ENCODE measurements at regions not wholly inside any gene's neighbourhood (a gene's known extent, or its start where the extent isn't known, plus 50 kb on each side); places are given as distances from the start of the nearest gene placed in this dataset.
"Not testable (repeated sequence)": the region's sequence is repeated elsewhere in the genome, so short reads cannot be mapped to it uniquely, and the experiment has no call there.

DNA sequence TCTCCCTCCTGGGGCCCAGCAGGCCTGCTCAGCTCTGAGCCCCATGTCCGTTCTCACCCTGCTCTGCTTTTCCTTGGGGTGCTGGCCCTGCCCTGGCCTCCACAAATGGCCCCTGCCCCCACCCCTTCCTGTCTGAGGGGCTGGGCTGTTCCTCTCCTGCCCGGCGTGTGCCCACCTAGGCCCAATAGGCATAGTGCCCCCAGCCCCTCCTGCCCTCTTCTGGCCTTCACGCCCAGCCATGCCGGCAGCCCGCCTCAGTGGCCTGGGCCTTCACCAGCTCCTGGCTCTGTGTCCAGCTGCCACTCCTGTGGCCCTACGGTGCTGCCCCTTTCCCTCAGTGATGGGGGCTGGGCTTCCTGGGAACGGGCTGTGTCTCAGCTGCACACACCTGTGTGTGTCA is 125.9 kb downstream of the TMEM121 start:
- H3K4me2 ChIP-seq (ENCODE audit: insufficient read depth, low read length); H4K20me1 ChIP-seq (replicated peaks; ENCODE audit: control insufficient read depth, extremely low read depth, insufficient read depth, low read length); H3K4me3 ChIP-seq (replicated peaks in 1 of 3; ENCODE audit: insufficient read depth in 1 of 3, low read depth in 1 of 3, low read length in 3 of 3); FAIRE-seq; H3K79me2 ChIP-seq (ENCODE audit: control insufficient read depth, insufficient read depth, low read length); BruUV-seq (replicated peaks); H2AFZ ChIP-seq (ENCODE audit: low read depth, low read length); dilution Hi-C loops (cut with MboI; ENCODE audit: extremely low pct_ligation_motif_present, low sequenced_read_pairs); H3K9me1 ChIP-seq (replicated peaks; ENCODE audit: control insufficient read depth, extremely low read depth, insufficient read depth, low read length); H3K4me1 ChIP-seq (ENCODE audit: control insufficient read depth, extremely low read depth, insufficient read depth, low read length); POLR2A ChIA-PET; H3K27ac ChIP-seq (ENCODE audit: insufficient read depth, low read depth, low read length); H3K9ac ChIP-seq (replicated peaks; ENCODE audit: extremely low read depth, insufficient read depth, low read length); H3K27me3 ChIP-seq (ENCODE audit: control insufficient read depth in 2 of 2, insufficient read depth in 2 of 2, low read length in 2 of 2); intact Hi-C loops (cut with micrococcal nuclease); H3K36me3 ChIP-seq (ENCODE audit: control insufficient read depth in 2 of 2, extremely low read depth in 1 of 2, insufficient read depth in 2 of 2, low read length in 2 of 2); CTCF ChIA-PET; H3K9me3 ChIP-seq (replicated peaks; ENCODE audit: control insufficient read depth, insufficient read depth, low read length); DNase-seq (ENCODE audit: low read depth, low spot score): not testable (repeated sequence)

DNA sequence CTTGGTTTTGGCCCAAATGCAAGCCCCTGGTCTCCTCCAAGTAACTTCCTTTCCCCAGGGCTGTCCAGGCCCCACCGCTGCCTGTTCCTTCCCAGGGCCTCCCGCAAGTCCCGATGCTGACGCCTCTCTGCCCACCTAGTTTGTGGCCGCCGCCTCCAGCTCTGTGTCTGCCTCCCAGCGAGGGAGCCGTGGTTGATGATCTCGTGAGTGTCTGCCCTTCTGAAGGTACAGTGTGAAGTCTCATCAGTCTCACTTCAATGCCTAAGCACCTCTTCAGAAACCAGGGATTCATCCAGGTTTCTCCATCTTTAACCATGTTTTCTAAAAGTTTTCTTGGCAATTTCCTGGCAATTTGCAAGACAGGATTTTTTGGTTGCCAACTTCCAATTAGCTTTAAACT is 127.5 kb downstream of the TMEM121 start:
- H3K4me1 ChIP-seq (ENCODE audit: control insufficient read depth, extremely low read depth, insufficient read depth, low read length); H3K27me3 ChIP-seq (ENCODE audit: control insufficient read depth in 2 of 2, insufficient read depth in 2 of 2, low read length in 2 of 2); H3K9me3 ChIP-seq (replicated peaks; ENCODE audit: control insufficient read depth, insufficient read depth, low read length); FAIRE-seq; intact Hi-C loops (cut with micrococcal nuclease); H3K79me2 ChIP-seq (ENCODE audit: control insufficient read depth, insufficient read depth, low read length); H3K9ac ChIP-seq (replicated peaks; ENCODE audit: extremely low read depth, insufficient read depth, low read length); POLR2A ChIA-PET; H3K27ac ChIP-seq (ENCODE audit: insufficient read depth, low read depth, low read length); CTCF ChIA-PET; H2AFZ ChIP-seq (ENCODE audit: low read depth, low read length); H3K4me3 ChIP-seq (replicated peaks in 1 of 3; ENCODE audit: insufficient read depth in 1 of 3, low read depth in 1 of 3, low read length in 3 of 3); DNase-seq (ENCODE audit: low read depth, low spot score); H3K9me1 ChIP-seq (replicated peaks; ENCODE audit: control insufficient read depth, extremely low read depth, insufficient read depth, low read length); H3K4me2 ChIP-seq (ENCODE audit: insufficient read depth, low read length); BruUV-seq (replicated peaks); H3K36me3 ChIP-seq (ENCODE audit: control insufficient read depth in 2 of 2, extremely low read depth in 1 of 2, insufficient read depth in 2 of 2, low read length in 2 of 2); dilution Hi-C loops (cut with MboI; ENCODE audit: extremely low pct_ligation_motif_present, low sequenced_read_pairs); H4K20me1 ChIP-seq (replicated peaks; ENCODE audit: control insufficient read depth, extremely low read depth, insufficient read depth, low read length): not testable (repeated sequence)

DNA sequence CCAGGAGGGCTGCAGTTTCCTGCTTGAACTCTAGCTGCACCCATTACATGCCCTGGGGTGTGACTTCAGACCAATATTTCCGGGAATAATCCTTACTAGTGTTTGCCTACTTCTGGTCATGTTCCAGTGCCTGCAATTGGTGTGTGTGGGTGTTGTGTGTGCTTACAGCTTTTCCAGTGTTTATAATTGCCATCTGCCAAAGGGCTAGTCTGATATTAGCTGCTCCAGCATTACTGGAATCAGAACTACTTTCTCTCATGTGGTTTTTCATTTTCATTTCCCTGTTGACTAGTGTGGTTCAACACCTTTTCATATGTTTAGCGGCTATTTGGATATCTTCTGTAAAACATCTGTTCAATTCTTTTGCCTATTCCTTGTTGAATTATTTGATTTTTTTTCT is 132.9 kb downstream of the TMEM121 start:
- CTCF ChIA-PET; DNase-seq (ENCODE audit: low read depth, low spot score); H3K4me2 ChIP-seq (ENCODE audit: insufficient read depth, low read length); H3K36me3 ChIP-seq (ENCODE audit: control insufficient read depth in 2 of 2, extremely low read depth in 1 of 2, insufficient read depth in 2 of 2, low read length in 2 of 2); H3K9ac ChIP-seq (replicated peaks; ENCODE audit: extremely low read depth, insufficient read depth, low read length); H3K27me3 ChIP-seq (ENCODE audit: control insufficient read depth in 2 of 2, insufficient read depth in 2 of 2, low read length in 2 of 2); FAIRE-seq; H3K27ac ChIP-seq (ENCODE audit: insufficient read depth, low read depth, low read length); H3K79me2 ChIP-seq (ENCODE audit: control insufficient read depth, insufficient read depth, low read length); dilution Hi-C loops (cut with MboI; ENCODE audit: extremely low pct_ligation_motif_present, low sequenced_read_pairs); H3K4me1 ChIP-seq (ENCODE audit: control insufficient read depth, extremely low read depth, insufficient read depth, low read length); intact Hi-C loops (cut with micrococcal nuclease); H3K4me3 ChIP-seq (replicated peaks in 1 of 3; ENCODE audit: insufficient read depth in 1 of 3, low read depth in 1 of 3, low read length in 3 of 3); H3K9me3 ChIP-seq (replicated peaks; ENCODE audit: control insufficient read depth, insufficient read depth, low read length); H3K9me1 ChIP-seq (replicated peaks; ENCODE audit: control insufficient read depth, extremely low read depth, insufficient read depth, low read length); BruUV-seq (replicated peaks); POLR2A ChIA-PET; H2AFZ ChIP-seq (ENCODE audit: low read depth, low read length); H4K20me1 ChIP-seq (replicated peaks; ENCODE audit: control insufficient read depth, extremely low read depth, insufficient read depth, low read length): not testable (repeated sequence)

Measured in endothelial cell of umbilical vein (primary cell).